ENCODE measurements at regions not wholly inside any gene's neighbourhood (a gene's known extent, or its start where the extent isn't known, plus 50 kb on each side); places are given as distances from the start of the nearest gene placed in this dataset.
"Not testable (repeated sequence)": the region's sequence is repeated elsewhere in the genome, so short reads cannot be mapped to it uniquely, and the experiment has no call there.

DNA sequence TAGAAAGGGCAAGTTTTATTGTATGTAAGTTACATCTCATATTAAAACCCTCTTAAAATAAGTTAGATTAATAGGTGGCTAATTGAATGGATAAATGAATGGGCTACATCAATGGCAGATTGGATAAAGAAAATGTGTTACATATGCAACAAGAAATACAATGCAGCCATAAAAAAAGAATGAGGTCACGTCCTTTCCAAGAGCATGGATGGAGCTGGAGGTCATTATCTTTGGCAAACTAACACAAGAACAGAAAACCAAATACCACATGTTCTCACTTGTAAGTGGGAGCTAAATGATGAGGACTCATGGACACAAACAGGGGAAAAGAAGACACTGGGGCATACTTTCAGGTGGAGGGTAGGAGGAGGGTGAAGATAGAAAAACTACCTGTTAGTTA is 182.2 kb upstream of the GNAI1 start:
- no peak for DNase-seq (ENCODE audit: low spot score)

DNA sequence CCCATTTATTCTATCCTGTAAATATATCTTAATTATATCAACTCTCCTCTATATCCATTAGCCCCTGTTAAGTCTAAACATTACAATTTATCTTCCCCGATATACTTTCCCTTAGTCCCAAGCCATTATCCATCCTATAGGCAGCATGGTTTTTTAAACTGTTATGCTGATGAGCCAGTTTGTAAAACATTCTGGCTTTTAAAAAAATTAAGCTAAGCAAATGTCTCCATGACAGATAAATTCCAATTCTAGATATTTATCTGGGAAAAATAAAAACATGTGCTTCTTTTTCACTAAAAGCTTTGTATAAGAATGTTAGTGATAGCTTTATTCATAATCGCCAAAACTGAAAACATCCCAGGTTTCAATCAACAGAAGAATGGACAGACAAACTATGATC is 183.2 kb upstream of the GNAI1 start:
- DNase-seq (ENCODE audit: low spot score): no peak

DNA sequence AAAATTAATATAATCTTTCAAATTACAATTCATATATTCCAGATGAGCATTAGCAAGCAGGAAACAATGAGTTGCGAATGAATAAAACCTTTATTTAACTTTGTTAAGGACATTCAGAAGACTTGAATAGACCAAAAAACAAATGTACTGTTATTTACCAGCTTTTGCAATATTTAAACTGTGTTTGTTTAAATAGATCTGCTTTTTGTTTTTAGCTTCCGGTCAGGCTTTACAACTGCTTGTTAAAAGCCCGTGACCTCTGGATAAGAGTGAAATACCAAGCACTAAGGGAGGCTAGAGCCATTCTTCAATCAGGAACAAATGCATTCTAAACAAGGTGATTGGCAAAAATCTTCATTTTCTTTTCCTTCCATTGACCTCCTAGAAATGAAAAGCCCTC is 184.9 kb upstream of the GNAI1 start:
- no peak for DNase-seq (ENCODE audit: low spot score)

- DNase-seq (ENCODE audit: low spot score): no peak
These were observed 198.2 kb upstream of the GNAI1 start for GRCh38 chr7:79936281-79936983.

- no peak for DNase-seq (ENCODE audit: low spot score)
These were observed 199.9 kb upstream of the GNAI1 start for GRCh38 chr7:79934727-79935126.

GRCh38 chr7:79933144-79933543 is 201.5 kb upstream of the GNAI1 start:
- no peak for DNase-seq (ENCODE audit: low spot score)

DNA sequence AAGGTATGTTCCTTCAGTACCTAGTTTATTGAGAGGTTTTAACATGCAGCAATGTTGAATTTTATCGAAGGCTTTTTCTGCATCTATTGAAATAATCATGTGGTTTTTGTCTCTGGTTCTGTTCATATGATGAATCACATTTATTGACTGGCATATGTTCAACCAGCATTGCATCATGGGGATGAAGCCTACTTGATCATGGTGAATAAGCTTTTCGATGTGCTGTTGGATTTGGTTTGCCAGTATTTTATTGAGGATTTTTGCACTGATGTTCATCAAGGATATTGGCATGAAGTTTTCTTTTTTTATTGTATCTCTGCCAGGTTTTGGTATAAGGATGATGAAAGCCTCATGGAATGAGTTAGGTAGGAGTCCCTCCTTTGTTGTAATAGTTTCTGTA is 204.0 kb upstream of the GNAI1 start:
- DNase-seq (ENCODE audit: low spot score): no peak

- no peak for DNase-seq (ENCODE audit: low spot score)
These were observed 207.5 kb upstream of the GNAI1 start for GRCh38 chr7:79927116-79927515.

DNA sequence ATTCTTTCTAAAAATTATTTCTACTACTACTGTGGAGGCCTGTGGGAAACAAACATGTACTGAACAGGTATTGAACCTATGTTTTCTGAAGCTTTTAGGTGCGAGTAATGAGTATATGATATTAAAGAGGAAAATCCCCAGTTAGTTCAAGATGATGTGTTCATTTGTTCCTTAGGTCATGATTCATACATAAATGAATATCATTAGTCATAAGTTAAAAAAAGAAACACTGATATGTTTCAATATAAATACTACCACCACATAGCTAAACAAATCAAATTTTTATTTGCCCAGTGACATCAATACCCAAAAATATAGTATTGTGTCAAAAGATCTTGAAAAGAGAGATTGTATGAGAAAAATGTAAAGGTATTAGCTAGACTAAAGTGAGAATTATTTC is 210.7 kb upstream of the GNAI1 start:
- DNase-seq (ENCODE audit: low spot score): peak; percentile 32

DNA sequence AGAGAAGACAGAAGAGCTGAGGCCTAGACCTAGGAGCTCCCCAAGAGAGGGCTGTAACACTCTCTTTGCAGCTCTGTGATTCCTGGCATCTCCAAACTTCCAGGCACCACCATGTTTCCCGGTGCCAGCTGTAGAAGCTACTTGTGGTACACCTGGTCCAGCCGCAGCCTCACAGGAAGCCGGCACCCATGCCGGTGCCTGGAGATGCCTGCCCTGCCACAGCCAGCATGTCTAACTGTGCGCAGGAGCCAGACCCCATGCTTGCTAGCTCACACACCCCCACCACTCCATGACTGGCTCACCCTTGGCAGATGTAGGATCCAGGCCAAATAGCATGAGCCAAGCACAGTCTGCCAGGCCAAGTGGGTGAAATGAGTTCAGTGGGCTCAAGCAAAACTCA is 211.7 kb upstream of the GNAI1 start:
- DNase-seq (ENCODE audit: low spot score): no peak

DNA sequence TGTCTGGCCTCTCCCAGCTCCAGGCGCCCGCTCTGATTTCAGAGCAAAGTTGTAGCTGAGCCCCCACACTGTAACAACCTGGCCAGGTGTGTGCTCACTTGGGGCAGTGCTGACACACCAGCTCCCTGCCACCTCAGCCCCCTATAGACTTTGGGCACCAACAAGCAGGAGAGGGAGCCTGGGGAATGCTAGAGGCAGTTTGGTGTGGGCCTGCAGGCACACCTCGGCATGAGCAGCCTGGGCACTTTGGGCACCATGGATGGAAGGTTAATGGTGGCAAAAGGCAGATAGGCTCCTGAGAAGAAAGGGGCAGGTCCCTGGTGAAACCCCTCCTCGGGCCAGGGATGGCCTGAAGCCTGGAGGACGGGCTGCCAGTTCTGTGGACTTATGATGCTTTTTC is 212.7 kb upstream of the GNAI1 start:
- no peak for DNase-seq (ENCODE audit: low spot score)

DNA sequence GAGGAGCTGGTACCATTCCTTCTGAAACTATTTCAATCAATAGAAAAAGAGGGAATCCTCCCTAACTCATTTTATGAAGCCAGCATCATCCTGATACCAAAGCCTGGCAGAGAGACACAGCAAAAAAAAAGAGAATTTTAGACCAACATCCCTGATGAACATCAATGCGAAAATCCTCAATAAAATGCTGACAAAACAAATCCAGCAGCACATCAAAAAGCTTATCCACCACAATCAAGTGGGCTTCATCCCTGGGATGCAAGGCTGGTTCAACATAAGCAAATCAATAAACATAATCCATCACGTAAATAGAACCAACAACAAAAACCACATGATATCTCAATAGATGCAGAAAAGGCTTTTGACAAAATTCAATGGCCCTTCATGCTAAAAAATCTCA is 216.0 kb upstream of the GNAI1 start:
- DNase-seq (ENCODE audit: low spot score): not testable (repeated sequence)

DNA sequence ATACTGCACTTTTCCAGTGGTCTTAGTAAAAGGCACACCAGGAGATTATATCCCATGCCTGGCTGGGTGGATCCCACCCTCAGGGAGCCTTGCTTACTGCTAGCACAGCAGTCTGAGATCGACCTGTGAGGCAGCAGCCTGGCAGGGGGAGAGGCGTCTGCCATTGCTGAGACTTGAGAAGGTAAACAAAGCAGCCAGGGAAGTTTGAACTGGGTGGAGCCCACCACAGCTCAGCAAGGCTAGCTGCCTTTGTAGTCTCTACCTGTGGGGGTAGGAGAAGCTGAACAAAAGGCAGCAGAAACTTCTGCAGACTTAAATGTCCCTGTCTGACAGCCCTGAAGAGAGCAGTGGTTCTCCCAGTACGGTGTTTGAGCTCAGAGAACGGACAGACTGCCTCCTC is 219.3 kb upstream of the GNAI1 start:
- not testable (repeated sequence) for DNase-seq (ENCODE audit: low spot score)

DNA sequence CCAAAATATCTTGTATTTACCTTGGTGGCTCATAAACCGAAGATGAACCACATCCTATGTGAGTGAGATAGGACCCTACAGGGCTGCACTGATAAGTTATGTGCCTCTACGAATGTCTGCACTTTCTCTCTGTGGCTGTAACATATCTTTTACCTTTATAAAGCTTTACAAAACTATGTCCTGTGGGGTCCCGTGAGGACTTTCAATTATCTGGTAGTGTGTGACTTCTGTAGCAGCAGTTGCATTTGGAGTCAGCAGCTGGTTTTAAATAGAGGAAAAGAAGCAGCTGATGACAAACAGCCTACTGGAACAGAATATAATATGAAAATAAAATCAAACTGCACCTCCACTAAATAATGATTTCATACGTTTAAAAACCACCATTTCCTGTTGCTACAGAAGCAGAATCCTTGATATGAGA is 222.4 kb upstream of the GNAI1 start:
- no peak for DNase-seq (ENCODE audit: low spot score)

DNA sequence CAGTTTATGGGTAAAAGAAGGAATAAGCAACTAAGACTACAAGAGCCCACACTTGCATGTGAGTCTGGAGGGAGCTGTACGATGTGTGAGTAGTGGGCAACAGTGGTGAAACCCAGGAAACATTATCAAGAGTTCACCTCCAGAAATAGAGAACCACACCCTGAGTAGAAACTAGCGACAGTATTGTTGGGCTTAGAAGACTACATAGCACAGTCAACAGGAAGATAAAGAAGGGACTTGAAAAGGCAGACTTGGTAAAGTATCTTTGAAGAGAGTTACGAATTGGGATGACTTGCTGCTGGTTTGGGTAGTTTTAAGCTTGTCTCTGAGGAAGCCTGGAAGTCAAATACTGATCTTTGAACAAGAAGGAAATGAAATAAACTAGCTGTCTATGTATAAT is 223.2 kb upstream of the GNAI1 start:
- DNase-seq (ENCODE audit: low spot score): no peak

DNA sequence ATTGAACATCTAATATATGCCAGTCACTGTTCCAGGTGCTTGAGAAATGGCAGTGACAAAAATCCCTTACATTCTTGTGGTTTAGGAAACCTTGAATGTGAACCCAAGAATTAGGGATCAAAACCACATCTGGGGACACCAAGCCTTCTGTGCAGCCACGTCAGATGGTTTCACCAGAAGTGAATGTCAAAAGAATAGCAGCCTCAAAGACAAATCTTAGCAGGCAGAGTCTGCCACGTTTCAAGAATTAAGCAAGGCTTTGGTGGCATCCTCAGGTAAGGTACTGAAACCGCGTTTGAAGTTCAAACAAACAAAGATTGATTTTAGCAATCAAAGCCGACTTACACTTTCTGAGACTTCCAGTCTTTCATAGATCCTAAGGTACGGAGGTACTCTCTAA is 225.5 kb upstream of the GNAI1 start:
- no peak for DNase-seq (ENCODE audit: low spot score)

DNA sequence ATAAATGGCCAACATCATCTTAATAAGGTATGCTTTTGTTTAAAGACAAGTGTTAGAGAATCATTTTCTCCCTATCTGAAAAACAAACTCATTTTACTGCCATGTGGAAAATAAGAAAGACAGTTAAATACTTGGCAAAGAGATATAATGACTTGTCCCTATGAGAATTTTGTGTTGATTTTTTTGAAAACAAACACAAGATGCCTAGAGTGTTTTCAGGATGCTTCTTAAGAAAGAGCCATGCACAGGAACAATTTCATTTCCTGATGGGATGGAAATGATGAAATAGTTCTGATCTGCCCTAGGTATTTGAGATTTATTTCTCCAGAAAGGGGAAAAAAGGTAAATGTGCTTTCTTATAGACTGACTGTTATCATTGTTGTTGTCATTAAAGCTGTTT is 237.5 kb upstream of the GNAI1 start:
- no peak for DNase-seq (ENCODE audit: low spot score)

- no peak for DNase-seq (ENCODE audit: low spot score)
These were observed 240.6 kb upstream of the GNAI1 start for GRCh38 chr7:79893991-79894390.

- no peak for DNase-seq (ENCODE audit: low spot score)
These were observed 251.7 kb upstream of the GNAI1 start for GRCh38 chr7:79882922-79883321.

- DNase-seq (ENCODE audit: low spot score): no peak
These were observed 254.3 kb upstream of the GNAI1 start for GRCh38 chr7:79880312-79880711.

GRCh38 chr7:79877874-79878465 is 256.7 kb upstream of the GNAI1 start:
- DNase-seq (ENCODE audit: low spot score): no peak

- peak; percentile 23 for DNase-seq (ENCODE audit: low spot score)
These were observed 257.8 kb upstream of the GNAI1 start for GRCh38 chr7:79876848-79877252.

DNA sequence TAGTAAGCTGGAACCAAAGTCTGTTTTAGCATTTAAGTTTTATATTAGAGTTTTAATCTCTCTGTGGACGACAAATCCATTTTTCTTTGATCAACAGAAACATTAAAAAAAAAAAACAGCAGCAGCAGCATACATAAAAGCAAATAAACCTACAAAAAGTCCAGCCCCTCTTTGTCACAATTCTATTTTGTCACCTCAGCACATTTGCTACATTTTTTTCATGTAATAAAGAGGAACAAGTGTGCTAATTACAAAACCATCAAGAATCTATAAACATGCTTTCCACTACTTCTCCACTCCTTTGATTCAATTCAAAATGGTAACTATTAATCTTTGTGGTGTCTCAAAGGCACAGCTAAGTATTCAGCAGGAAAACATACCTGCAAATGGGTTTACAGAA is 259.8 kb upstream of the GNAI1 start:
- DNase-seq (ENCODE audit: low spot score): no peak

DNA sequence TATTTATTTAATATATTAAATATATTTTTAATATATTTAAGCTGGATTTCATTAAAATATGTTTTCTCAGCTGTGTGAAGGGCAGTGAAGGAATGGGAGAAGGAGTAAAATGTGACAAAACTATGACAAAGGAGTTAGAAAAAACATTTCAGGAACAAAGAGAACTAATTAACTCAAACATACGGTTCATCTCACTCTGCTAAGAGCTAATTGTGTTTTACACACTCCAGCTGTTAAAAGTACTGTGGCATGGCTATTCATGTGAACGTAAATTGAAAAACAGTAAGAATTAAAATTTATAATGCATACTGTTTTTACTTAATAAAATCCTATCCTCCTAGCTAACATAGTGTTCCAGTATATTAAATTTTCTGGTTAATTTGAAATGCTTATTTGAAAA is 262.5 kb upstream of the GNAI1 start:
- DNase-seq (ENCODE audit: low spot score): no peak

All from AG08396 (cell line).